ENCODE measurements at regions not wholly inside any gene's neighbourhood (a gene's known extent, or its start where the extent isn't known, plus 50 kb on each side); places are given as distances from the start of the nearest gene placed in this dataset.

DNA sequence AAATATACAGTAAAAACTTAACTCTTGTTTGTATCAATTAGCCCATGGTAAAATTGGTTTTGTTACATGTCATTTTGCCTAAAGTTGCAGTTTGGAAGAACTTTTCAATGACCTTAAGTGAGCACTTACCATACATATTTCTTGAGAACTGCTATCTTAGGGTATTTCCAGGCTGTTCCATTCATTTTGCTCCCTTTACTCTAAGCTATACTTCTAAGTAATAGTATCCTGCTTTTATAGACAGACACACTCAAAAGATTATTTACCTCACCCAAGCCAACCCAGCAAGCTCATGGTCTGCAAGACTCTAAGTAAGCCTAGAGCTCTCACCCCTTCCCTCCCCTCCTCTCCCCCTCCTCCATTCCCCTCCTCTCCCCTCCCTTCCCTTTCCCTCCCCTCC, 294.0 kb downstream of the HS3ST1 start:
- Mint-ChIP-seq H3K27me3 (peaks cover 3% of the 10 kb centered on the region), H3K4me3 (no peak overlapping the region), H3K4me1 (ENCODE audit: low read depth) (peaks cover 16% of the 10 kb centered on the region), H3K9me3 (peaks cover 6% of the 10 kb centered on the region), H3K36me3 (ENCODE audit: low read depth) (no peaks in the 10 kb centered on the region), H3K27ac (no peak overlapping the region)

- H3K4me3 Mint-ChIP-seq: no peak overlapping the region
- peaks cover 3% of the 10 kb centered on the region for H3K27me3 Mint-ChIP-seq
- no peaks in the 10 kb centered on the region for H3K36me3 Mint-ChIP-seq (ENCODE audit: low read depth)
- H3K27ac Mint-ChIP-seq: no peak overlapping the region
- H3K4me1 Mint-ChIP-seq (ENCODE audit: low read depth): peaks cover 13% of the 10 kb centered on the region
- H3K9me3 Mint-ChIP-seq: peaks cover 6% of the 10 kb centered on the region
These were observed 294.8 kb downstream of the HS3ST1 start for GRCh38 chr4:11133868-11134267.

DNA sequence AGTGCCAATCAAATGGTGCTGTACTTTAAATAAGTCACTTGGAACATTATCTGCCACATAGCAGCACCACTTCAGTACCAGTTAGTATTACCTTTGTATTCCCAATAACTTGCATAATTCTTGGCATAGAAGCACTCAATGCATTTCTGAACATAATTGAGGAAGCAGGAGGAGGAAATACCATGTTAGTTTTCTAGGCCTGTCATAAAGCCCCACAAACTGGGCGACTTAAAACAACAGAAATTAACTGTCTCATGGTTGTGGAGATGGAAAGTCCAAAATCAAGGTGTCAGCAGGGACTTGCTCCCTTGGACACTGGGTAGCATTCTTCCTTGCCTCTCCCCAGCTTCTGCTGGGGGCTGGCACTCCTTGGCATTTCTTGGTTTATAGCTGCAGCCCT, 296.2 kb downstream of the HS3ST1 start:
- no peak overlapping the region for H3K27ac Mint-ChIP-seq
- no peak overlapping the region for H3K4me3 Mint-ChIP-seq
- H3K27me3 Mint-ChIP-seq: no peaks in the 10 kb centered on the region
- no peaks in the 10 kb centered on the region for H3K36me3 Mint-ChIP-seq (ENCODE audit: low read depth)
- peaks cover 8% of the 10 kb centered on the region for H3K4me1 Mint-ChIP-seq (ENCODE audit: low read depth)
- H3K9me3 Mint-ChIP-seq: no peaks in the 10 kb centered on the region

GRCh38 chr4:11131491-11131890, 297.2 kb downstream of the HS3ST1 start:
- Mint-ChIP-seq H3K9me3 (no peaks in the 10 kb centered on the region), H3K27ac (no peak overlapping the region), H3K4me1 (ENCODE audit: low read depth) (peaks cover 11% of the 10 kb centered on the region), H3K27me3 (peaks cover 2% of the 10 kb centered on the region), H3K36me3 (ENCODE audit: low read depth) (no peaks in the 10 kb centered on the region), H3K4me3 (no peak overlapping the region)

DNA sequence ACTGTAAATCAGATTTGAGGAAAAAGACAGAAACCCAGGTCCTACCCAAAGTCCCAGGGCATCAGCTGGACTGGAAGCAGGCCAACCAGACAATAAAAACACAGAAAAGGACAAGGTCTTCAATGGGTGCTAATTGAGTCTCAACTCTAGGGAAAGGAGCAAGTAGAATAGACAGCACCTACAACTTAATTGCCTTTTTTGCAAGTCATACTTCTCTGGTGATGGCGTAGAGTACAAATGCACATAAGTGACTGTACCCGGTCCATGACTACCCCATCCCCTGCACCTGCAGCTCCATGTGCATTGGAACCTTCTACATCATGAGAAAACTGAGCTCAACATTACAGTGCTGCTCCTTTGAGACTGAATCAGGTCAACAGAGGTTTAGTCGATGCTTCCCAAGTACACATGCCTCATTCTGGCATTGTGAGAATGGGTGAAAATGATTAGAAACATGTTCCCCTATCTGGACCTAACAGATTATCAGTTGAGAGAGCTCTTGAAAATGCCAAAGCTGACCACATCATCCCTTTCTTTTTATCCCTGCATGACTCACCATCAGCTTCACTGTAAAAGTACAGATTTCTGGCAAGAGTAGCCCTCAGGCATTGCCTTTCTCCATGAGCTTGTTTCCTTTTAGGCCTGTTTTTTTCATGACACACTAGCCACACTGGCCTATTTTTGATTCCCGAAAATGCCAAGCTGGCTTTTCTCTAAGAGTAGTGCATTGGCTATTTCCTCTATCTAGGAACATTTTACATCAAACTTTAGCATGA, 298.3 kb downstream of the HS3ST1 start:
- peaks cover 8% of the 10 kb centered on the region for H3K27me3 Mint-ChIP-seq
- H3K9me3 Mint-ChIP-seq: no peaks in the 10 kb centered on the region
- no peak overlapping the region for H3K4me3 Mint-ChIP-seq
- no peaks in the 10 kb centered on the region for H3K36me3 Mint-ChIP-seq (ENCODE audit: low read depth)
- no peak overlapping the region for H3K27ac Mint-ChIP-seq
- peaks cover 14% of the 10 kb centered on the region for H3K4me1 Mint-ChIP-seq (ENCODE audit: low read depth)

DNA sequence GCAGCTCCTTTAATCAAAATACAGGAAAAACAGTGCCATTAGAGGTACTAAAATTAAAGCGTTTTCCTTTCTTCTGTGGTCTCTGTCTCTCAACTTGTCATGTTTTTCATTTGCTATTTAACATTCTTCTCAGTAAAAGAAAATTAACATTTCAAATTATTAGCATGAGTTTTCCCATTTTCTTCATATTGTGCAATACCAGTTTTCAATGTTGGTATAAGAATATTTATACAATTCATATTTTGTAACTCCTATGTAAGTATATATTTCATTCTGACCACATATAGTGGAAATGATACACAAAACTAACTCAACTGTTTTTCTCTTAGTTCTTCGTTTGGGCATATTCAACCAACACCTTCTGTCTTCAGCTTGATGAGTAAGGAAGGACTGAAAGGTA, 308.3 kb downstream of the HS3ST1 start:
- Mint-ChIP-seq H3K27me3 (no peaks in the 10 kb centered on the region), H3K4me3 (no peak overlapping the region), H3K27ac (no peak overlapping the region), H3K9me3 (no peaks in the 10 kb centered on the region), H3K4me1 (ENCODE audit: low read depth) (no peaks in the 10 kb centered on the region), H3K36me3 (ENCODE audit: low read depth) (no peaks in the 10 kb centered on the region)

- H3K36me3 Mint-ChIP-seq (ENCODE audit: low read depth): no peaks in the 10 kb centered on the region
- no peak overlapping the region for H3K4me3 Mint-ChIP-seq
- H3K27ac Mint-ChIP-seq: no peak overlapping the region
- H3K9me3 Mint-ChIP-seq: no peaks in the 10 kb centered on the region
- no peaks in the 10 kb centered on the region for H3K4me1 Mint-ChIP-seq (ENCODE audit: low read depth)
- H3K27me3 Mint-ChIP-seq: no peaks in the 10 kb centered on the region
These were observed 309.2 kb downstream of the HS3ST1 start for GRCh38 chr4:11119474-11119873.

DNA sequence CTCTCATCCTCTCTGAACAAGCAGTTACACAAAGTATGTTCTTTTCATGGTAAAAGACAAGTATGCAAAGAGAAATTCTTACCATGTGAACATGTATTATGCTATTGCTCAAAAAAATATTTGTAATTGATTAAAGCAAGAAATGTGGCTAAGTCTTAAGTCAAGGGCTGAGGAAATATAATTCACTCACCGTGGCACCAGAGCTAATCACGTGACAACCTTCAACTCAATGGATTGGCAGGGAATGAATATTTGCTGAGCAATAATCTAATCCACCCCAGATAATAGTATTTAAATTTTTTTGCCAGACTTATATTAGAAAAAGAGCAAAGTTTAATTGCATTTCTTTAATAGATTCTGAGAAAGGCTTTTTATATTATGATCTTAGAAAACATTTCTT, 310.2 kb downstream of the HS3ST1 start:
- no peak overlapping the region for H3K27ac Mint-ChIP-seq
- no peaks in the 10 kb centered on the region for H3K36me3 Mint-ChIP-seq (ENCODE audit: low read depth)
- no peaks in the 10 kb centered on the region for H3K27me3 Mint-ChIP-seq
- H3K9me3 Mint-ChIP-seq: no peaks in the 10 kb centered on the region
- no peaks in the 10 kb centered on the region for H3K4me1 Mint-ChIP-seq (ENCODE audit: low read depth)
- H3K4me3 Mint-ChIP-seq: no peak overlapping the region

- Mint-ChIP-seq H3K27ac (no peak overlapping the region), H3K27me3 (no peaks in the 10 kb centered on the region), H3K36me3 (ENCODE audit: low read depth) (no peaks in the 10 kb centered on the region), H3K9me3 (no peaks in the 10 kb centered on the region), H3K4me1 (ENCODE audit: low read depth) (no peaks in the 10 kb centered on the region), H3K4me3 (no peak overlapping the region)
These were observed 311.8 kb downstream of the HS3ST1 start for GRCh38 chr4:11116940-11117339.

DNA sequence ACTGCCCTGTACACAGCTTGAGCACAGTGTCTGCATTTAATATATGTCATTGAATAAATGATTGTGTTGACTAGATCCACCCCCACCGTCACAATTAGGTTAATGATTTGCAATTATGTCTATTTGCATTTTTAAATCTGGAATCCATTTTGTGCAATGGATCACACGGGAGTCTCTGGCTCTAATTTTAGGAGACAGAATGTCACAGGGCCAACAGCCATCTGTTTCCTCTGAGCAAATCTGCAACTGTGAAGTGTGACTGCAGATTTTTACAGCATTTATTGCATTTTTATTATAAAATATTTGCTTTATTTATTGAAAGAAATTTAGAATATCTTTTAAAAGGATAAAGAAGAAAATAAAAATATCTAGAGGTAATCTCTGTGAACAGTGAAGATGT, 316.8 kb downstream of the HS3ST1 start:
- H3K27ac Mint-ChIP-seq: no peak overlapping the region
- H3K9me3 Mint-ChIP-seq: no peaks in the 10 kb centered on the region
- no peaks in the 10 kb centered on the region for H3K27me3 Mint-ChIP-seq
- H3K4me1 Mint-ChIP-seq (ENCODE audit: low read depth): peaks cover under 1% of the 10 kb centered on the region
- no peak overlapping the region for H3K4me3 Mint-ChIP-seq
- H3K36me3 Mint-ChIP-seq (ENCODE audit: low read depth): no peaks in the 10 kb centered on the region

GRCh38 chr4:11111370-11111769, 317.3 kb downstream of the HS3ST1 start:
- Mint-ChIP-seq H3K4me1 (ENCODE audit: low read depth) (peaks cover 4% of the 10 kb centered on the region), H3K27me3 (no peaks in the 10 kb centered on the region), H3K9me3 (no peaks in the 10 kb centered on the region), H3K27ac (no peak overlapping the region), H3K4me3 (no peak overlapping the region), H3K36me3 (ENCODE audit: low read depth) (no peaks in the 10 kb centered on the region)

DNA sequence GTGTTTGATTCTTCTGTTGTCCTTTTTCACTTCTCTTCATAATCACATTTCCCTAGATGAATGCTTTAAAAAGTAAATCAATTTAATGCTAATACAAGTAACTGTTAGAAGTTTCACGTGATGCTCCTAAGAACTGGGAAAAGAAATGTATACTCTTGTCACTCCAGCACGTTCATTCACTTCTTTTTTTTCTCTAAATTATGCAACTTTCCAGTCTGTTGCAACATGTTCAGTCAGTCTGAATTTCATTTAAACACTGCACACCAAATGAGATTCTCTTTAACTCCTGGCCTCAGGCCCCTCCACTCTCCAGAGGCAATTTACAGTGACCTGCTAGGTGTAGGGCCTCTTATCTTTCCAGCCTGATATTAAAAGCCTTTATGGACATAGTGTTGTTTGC, 321.9 kb downstream of the HS3ST1 start:
- Mint-ChIP-seq H3K4me1 (ENCODE audit: low read depth) (peaks cover 4% of the 10 kb centered on the region), H3K27ac (no peak overlapping the region)

GRCh38 chr4:11106190-11106589, 322.5 kb downstream of the HS3ST1 start:
- peaks cover 4% of the 10 kb centered on the region for H3K4me1 Mint-ChIP-seq (ENCODE audit: low read depth)
- no peaks in the 10 kb centered on the region for H3K36me3 Mint-ChIP-seq (ENCODE audit: low read depth)
- no peaks in the 10 kb centered on the region for H3K27me3 Mint-ChIP-seq
- no peak overlapping the region for H3K4me3 Mint-ChIP-seq
- no peak overlapping the region for H3K27ac Mint-ChIP-seq
- H3K9me3 Mint-ChIP-seq: no peaks in the 10 kb centered on the region

More for the DNA sequence above, 321.9 kb downstream of the HS3ST1 start:
- no peaks in the 10 kb centered on the region for H3K27me3 Mint-ChIP-seq
- no peaks in the 10 kb centered on the region for H3K36me3 Mint-ChIP-seq (ENCODE audit: low read depth)
- no peak overlapping the region for H3K4me3 Mint-ChIP-seq
- H3K9me3 Mint-ChIP-seq: no peaks in the 10 kb centered on the region

DNA sequence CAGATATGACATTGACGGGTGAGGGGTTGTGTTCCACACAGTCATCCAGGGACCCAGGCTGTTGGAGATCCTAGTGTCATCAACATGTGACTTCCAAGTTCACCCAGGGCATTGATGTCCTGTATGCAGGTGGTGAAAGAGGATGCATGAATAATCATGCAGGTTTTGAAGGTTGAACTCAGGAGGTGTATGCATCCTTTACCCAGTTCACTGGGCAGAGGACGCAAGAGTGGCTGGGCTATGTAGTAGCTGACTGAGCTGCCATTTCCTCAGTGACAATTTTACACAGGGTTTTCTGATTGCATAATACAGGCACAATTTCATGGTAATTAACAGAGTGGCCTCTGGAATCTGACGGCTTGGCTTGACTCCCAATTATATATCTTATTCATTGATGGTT, 323.0 kb downstream of the HS3ST1 start:
- Mint-ChIP-seq H3K4me3 (no peak overlapping the region), H3K27ac (peak overlapping the region; percentile 37), H3K4me1 (ENCODE audit: low read depth) (peaks cover 4% of the 10 kb centered on the region), H3K27me3 (no peaks in the 10 kb centered on the region), H3K9me3 (no peaks in the 10 kb centered on the region), H3K36me3 (ENCODE audit: low read depth) (no peaks in the 10 kb centered on the region)

GRCh38 chr4:11098461-11098860, 330.2 kb downstream of the HS3ST1 start:
- Mint-ChIP-seq H3K27ac (peak overlapping the region; percentile 61), H3K36me3 (ENCODE audit: low read depth) (no peaks in the 10 kb centered on the region), H3K4me3 (no peak overlapping the region), H3K4me1 (ENCODE audit: low read depth) (peaks cover 11% of the 10 kb centered on the region), H3K9me3 (peaks cover 6% of the 10 kb centered on the region), H3K27me3 (no peaks in the 10 kb centered on the region)

DNA sequence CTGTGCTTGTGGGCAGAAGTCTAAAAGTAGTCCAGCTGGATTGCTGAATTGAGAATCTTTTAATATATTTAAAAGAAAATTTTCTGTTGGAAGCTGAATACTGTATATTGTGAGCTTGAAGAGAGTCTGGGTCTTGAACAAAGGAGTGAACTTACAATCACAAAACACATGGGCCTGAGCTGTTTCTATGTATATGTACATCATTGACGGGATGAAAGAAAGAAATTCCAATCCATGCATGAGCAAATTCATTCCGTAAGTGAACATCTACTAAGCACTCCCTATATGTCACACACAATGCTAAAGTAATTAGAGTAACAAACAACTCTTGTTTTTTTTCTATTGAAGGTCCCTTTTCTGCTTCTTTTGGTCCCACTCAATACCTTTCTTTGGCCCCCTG, 331.0 kb downstream of the HS3ST1 start:
- peaks cover 6% of the 10 kb centered on the region for H3K9me3 Mint-ChIP-seq

More for the DNA sequence above, 331.0 kb downstream of the HS3ST1 start:
- Mint-ChIP-seq H3K27ac (no peak overlapping the region), H3K27me3 (no peaks in the 10 kb centered on the region), H3K36me3 (ENCODE audit: low read depth) (no peaks in the 10 kb centered on the region), H3K4me3 (no peak overlapping the region), H3K4me1 (ENCODE audit: low read depth) (peaks cover 11% of the 10 kb centered on the region)
